ENCODE measurements at regions not wholly inside any gene's neighbourhood (a gene's known extent, or its start where the extent isn't known, plus 50 kb on each side); places are given as distances from the start of the nearest gene placed in this dataset.

GRCh38 chr3:35291471-35292236 is 347.7 kb upstream of the ARPP21 start:
- intact Hi-C loops (cut with micrococcal nuclease), result no loop called here
- Mint-ChIP-seq H3K27me3 (no peaks in the 10 kb centered on the region), H3K27ac (no peak overlapping the region), H3K9me3 (ENCODE audit: insufficient read depth) (no peaks in the 10 kb centered on the region), H3K4me3 (no peak overlapping the region), H3K4me1 (no peaks in the 10 kb centered on the region)
- Histone ChIP-seq H3K27me3 (replicated peaks in 1 of 4; ENCODE audit: control extremely low read depth in 1 of 4, control insufficient read depth in 3 of 4, insufficient read depth in 4 of 4, low read length in 3 of 4) (no peaks in the 10 kb centered on the region), H2AFZ (ENCODE audit: insufficient read depth, low read depth, low read length, poor library complexity, severe bottlenecking) (no peak overlapping the region), H3K79me2 (ENCODE audit: control insufficient read depth, insufficient read depth, low read length) (no peaks in the 10 kb centered on the region), H3K9me3 (ENCODE audit: control extremely low read depth in 1 of 3, control insufficient read depth in 2 of 3, insufficient read depth in 1 of 3, low read length in 2 of 3) (no peaks in the 10 kb centered on the region), H3K27ac (ENCODE audit: low read length in 2 of 2) (no peak overlapping the region), H4K20me1 (ENCODE audit: control insufficient read depth, insufficient read depth, low read length, poor library complexity, severe bottlenecking) (no peaks in the 10 kb centered on the region), H3K4me3 (ENCODE audit: control extremely low read depth in 1 of 5, extremely low read depth in 1 of 5, insufficient read depth in 1 of 5, low read depth in 2 of 5, low read length in 4 of 5) (no peak overlapping the region), H3K4me1 (ENCODE audit: control insufficient read depth in 2 of 2, insufficient read depth in 2 of 2, low read length in 2 of 2) (no peaks in the 10 kb centered on the region), H3K36me3 (replicated peaks in 1 of 2; ENCODE audit: control extremely low read depth in 1 of 2, control insufficient read depth in 1 of 2, extremely low read depth in 1 of 2, insufficient read depth in 2 of 2, low read length in 1 of 2) (no peaks in the 10 kb centered on the region), H3K4me2 (replicated peaks; ENCODE audit: low read depth, low read length, poor library complexity, severe bottlenecking) (no peak overlapping the region), H3K9ac (ENCODE audit: low read length) (no peak overlapping the region)
- TF ChIP-seq CTCF (IDR thresholded peaks at IDR 0.05) (no peak), EZH2 (IDR thresholded peaks at IDR 0.05; ENCODE audit: borderline replicate concordance, insufficient read depth, low read depth, low read length, poor library complexity, severe bottlenecking) (no peak)
- POLR2A ChIA-PET, result no interaction called here
- ATAC-seq (ENCODE audit: low read depth) (no peak), DNase-seq (no peak)
- WGBS (ENCODE audit: insufficient coverage), result no CpG with 5 or more reads among the region's 4 CpGs
- CTCF ChIA-PET, result no interaction called here

- no peak overlapping the region for H3K27ac ChIP-seq (ENCODE audit: low read length in 2 of 2)
- no peaks in the 10 kb centered on the region for H3K9me3 ChIP-seq (ENCODE audit: control extremely low read depth in 1 of 3, control insufficient read depth in 2 of 3, insufficient read depth in 1 of 3, low read length in 2 of 3)
- ATAC-seq (ENCODE audit: low read depth) (no peak), DNase-seq (no peak)
- H3K4me3 ChIP-seq (ENCODE audit: control extremely low read depth in 1 of 5, extremely low read depth in 1 of 5, insufficient read depth in 1 of 5, low read depth in 2 of 5, low read length in 4 of 5), result no peak overlapping the region
- H3K4me1 ChIP-seq (ENCODE audit: control insufficient read depth in 2 of 2, insufficient read depth in 2 of 2, low read length in 2 of 2), result no peaks in the 10 kb centered on the region
- H3K27me3 ChIP-seq (replicated peaks in 1 of 4; ENCODE audit: control extremely low read depth in 1 of 4, control insufficient read depth in 3 of 4, insufficient read depth in 4 of 4, low read length in 3 of 4), result no peaks in the 10 kb centered on the region
- no peak overlapping the region for H2AFZ ChIP-seq (ENCODE audit: insufficient read depth, low read depth, low read length, poor library complexity, severe bottlenecking)
- intact Hi-C loops (cut with micrococcal nuclease), result no loop called here
- Mint-ChIP-seq H3K4me3 (no peak overlapping the region), H3K9me3 (ENCODE audit: insufficient read depth) (no peaks in the 10 kb centered on the region), H3K4me1 (no peaks in the 10 kb centered on the region), H3K27ac (no peak overlapping the region), H3K27me3 (no peaks in the 10 kb centered on the region)
- H4K20me1 ChIP-seq (ENCODE audit: control insufficient read depth, insufficient read depth, low read length, poor library complexity, severe bottlenecking), result no peaks in the 10 kb centered on the region
- H3K36me3 ChIP-seq (replicated peaks in 1 of 2; ENCODE audit: control extremely low read depth in 1 of 2, control insufficient read depth in 1 of 2, extremely low read depth in 1 of 2, insufficient read depth in 2 of 2, low read length in 1 of 2), result no peaks in the 10 kb centered on the region
- POLR2A ChIA-PET, result no interaction called here
- no peak overlapping the region for H3K9ac ChIP-seq (ENCODE audit: low read length)
- WGBS (ENCODE audit: insufficient coverage), result 82% methylated on average over 3 of the region's 3 CpGs
- no peaks in the 10 kb centered on the region for H3K79me2 ChIP-seq (ENCODE audit: control insufficient read depth, insufficient read depth, low read length)
- CTCF ChIA-PET, result no interaction called here
- no peak overlapping the region for H3K4me2 ChIP-seq (replicated peaks; ENCODE audit: low read depth, low read length, poor library complexity, severe bottlenecking)
- no peak for TF ChIP-seq EZH2 (IDR thresholded peaks at IDR 0.05; ENCODE audit: borderline replicate concordance, insufficient read depth, low read depth, low read length, poor library complexity, severe bottlenecking)
- TF ChIP-seq CTCF (IDR thresholded peaks at IDR 0.05), result no peak
Observed at GRCh38 chr3:35292568-35292967, 346.8 kb upstream of the ARPP21 start.
